Thoracic aorta (tissue), 2 donors: ENCODE measurements at regions not wholly inside any gene's neighbourhood (a gene's known extent, or its start where the extent isn't known, plus 50 kb on each side); places are given as distances from the start of the nearest gene placed in this dataset.

Source experiments
- ATAC-seq: fragments of 150-250 bp; one replicate; pipeline ENCODE4 v1.8.0; 2017; ENCODE audit warnings: low read depth; ENCODE audit not compliant: insufficient number of reproducible peaks, low FRiP score
- DNase-seq: peaks from one replicate; pipeline ENCODE4 v3.0.0-alpha.2; 2020; ENCODE audit warnings: low spot score
- H3K27ac ChIP-seq, 2 donors: fragments of 200-600 bp; sonication (generic); 1 replicate in 1 of 2; 2 replicates in 1 of 2; pipeline ENCODE4 v1.5.1; 2016; ENCODE audit warnings: mild to moderate bottlenecking in 2 of 2, moderate library complexity in 2 of 2
- H3K27me3 ChIP-seq: fragments of 200-600 bp; sonication (generic); replicated peaks from 2 replicates; pipeline ENCODE4 v1.6.0; 2016; ENCODE audit warnings: mild to moderate bottlenecking; ENCODE audit not compliant: insufficient read depth
- H3K36me3 ChIP-seq: fragments of 200-600 bp; sonication (generic); one replicate; pipeline ENCODE4 v1.5.1; 2016
- H3K4me1 ChIP-seq, 2 donors: fragments of 200-600 bp; sonication (generic); 1 replicate in 1 of 2; 2 replicates in 1 of 2; pipeline versions ENCODE4 v1.5.1 to v1.6.0; 2016; ENCODE audit warnings: low read depth in 2 of 2, mild to moderate bottlenecking in 1 of 2; ENCODE audit not compliant: control insufficient read depth in 1 of 2
- H3K4me3 ChIP-seq: fragments of 200-600 bp; sonication (generic); 2 replicates; pipeline ENCODE4 v1.5.1; 2016; ENCODE audit warnings: mild to moderate bottlenecking
- H3K9me3 ChIP-seq: fragments of 200-600 bp; sonication (generic); 2 replicates; pipeline ENCODE4 v1.5.1; 2016
- TF ChIP-seq, protein P1 (sequence below): fragments of 200-600 bp; sonication (generic); IDR thresholded peaks from one replicate; pipeline ENCODE4 v1.5.1; 2019; ENCODE audit warnings: antibody characterized with exemption

DNA sequence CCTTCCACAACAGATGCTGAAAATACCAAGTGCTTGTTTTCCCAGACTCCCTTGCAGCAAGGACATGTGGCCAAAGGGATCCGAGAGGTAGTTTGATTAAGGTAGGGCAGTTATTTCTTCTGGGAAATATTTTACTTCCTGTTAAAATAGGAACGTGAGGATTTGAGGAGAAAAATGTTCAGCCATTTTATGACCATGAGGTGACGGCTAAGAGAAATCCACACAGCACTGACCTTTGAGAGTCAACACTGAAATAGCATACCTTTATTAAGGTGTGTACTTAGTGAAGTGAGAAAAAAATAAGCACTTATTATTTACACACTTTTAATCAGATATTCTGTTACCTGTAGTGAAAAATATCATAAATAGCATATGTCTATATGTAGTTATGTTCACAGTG lies 133.9 kb downstream of the PPP1R3A start:
- Histone ChIP-seq H3K4me3 (no peak overlapping the region), H3K27me3 (no peaks in the 10 kb centered on the region), H3K4me1 (no peaks in the 10 kb centered on the region), H3K27ac (no peak overlapping the region), H3K36me3 (no peaks in the 10 kb centered on the region), H3K9me3 (no peaks in the 10 kb centered on the region)
- ATAC-seq = no peak
- DNase-seq = no peak
- TF ChIP-seq, protein P1, sequence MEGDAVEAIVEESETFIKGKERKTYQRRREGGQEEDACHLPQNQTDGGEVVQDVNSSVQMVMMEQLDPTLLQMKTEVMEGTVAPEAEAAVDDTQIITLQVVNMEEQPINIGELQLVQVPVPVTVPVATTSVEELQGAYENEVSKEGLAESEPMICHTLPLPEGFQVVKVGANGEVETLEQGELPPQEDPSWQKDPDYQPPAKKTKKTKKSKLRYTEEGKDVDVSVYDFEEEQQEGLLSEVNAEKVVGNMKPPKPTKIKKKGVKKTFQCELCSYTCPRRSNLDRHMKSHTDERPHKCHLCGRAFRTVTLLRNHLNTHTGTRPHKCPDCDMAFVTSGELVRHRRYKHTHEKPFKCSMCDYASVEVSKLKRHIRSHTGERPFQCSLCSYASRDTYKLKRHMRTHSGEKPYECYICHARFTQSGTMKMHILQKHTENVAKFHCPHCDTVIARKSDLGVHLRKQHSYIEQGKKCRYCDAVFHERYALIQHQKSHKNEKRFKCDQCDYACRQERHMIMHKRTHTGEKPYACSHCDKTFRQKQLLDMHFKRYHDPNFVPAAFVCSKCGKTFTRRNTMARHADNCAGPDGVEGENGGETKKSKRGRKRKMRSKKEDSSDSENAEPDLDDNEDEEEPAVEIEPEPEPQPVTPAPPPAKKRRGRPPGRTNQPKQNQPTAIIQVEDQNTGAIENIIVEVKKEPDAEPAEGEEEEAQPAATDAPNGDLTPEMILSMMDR = no peak

DNA sequence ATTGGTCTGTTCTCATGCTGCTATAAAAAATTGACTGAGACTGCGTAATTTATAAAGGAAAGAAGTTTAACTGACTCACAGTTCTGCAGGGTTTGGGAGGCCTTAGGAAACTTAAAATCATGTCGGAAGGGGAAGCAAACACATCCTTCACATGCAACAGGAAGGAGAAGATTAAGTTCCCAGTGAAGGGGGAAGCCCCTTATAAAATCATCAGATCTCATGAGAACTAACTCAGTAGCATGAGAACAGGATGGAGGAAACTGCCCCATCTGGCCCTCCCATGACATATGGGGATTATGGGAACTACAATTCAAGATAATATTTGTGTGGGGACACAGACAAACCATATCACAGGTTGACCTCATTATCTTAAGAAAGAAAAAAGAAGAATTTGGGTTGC lies 134.5 kb downstream of the PPP1R3A start:
- no peak for ATAC-seq
- no peak for DNase-seq
- Histone ChIP-seq H3K27ac (no peak overlapping the region), H3K4me1 (no peaks in the 10 kb centered on the region), H3K27me3 (no peaks in the 10 kb centered on the region), H3K4me3 (no peak overlapping the region), H3K36me3 (no peaks in the 10 kb centered on the region), H3K9me3 (no peaks in the 10 kb centered on the region)
- TF ChIP-seq, protein P1 = no peak

DNA sequence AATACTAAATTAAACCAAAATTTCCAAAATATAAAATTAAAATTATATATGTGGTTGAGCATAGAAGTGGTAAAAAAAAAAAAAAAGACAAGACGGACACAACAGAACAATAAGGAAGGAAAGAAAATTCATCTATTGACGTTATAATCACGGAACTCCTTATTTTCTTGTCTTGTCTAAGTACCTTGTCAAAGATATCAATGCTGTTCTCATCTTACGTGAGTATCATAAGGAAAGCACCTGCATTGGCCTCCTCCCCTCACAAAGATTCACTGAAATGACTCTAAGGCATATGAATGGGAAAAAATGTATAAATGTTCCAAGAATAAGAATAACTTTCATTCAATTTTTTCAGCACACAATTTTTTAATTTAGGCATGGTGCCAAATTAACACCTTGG lies 135.4 kb downstream of the PPP1R3A start:
- Histone ChIP-seq H3K36me3 (no peaks in the 10 kb centered on the region), H3K27me3 (no peaks in the 10 kb centered on the region), H3K4me3 (no peak overlapping the region), H3K27ac (no peak overlapping the region), H3K9me3 (no peaks in the 10 kb centered on the region), H3K4me1 (no peaks in the 10 kb centered on the region)
- DNase-seq = no peak
- TF ChIP-seq, protein P1 = no peak
- no peak for ATAC-seq

- Histone ChIP-seq H3K4me1 (no peaks in the 10 kb centered on the region), H3K9me3 (no peaks in the 10 kb centered on the region), H3K27ac (no peak overlapping the region), H3K4me3 (no peak overlapping the region), H3K27me3 (no peaks in the 10 kb centered on the region), H3K36me3 (no peaks in the 10 kb centered on the region)
- DNase-seq (no peak), ATAC-seq (no peak)
- TF ChIP-seq, protein P1 = no peak
Measured at GRCh38 chr7:113775804-113776203, 143.0 kb downstream of the PPP1R3A start.

DNA sequence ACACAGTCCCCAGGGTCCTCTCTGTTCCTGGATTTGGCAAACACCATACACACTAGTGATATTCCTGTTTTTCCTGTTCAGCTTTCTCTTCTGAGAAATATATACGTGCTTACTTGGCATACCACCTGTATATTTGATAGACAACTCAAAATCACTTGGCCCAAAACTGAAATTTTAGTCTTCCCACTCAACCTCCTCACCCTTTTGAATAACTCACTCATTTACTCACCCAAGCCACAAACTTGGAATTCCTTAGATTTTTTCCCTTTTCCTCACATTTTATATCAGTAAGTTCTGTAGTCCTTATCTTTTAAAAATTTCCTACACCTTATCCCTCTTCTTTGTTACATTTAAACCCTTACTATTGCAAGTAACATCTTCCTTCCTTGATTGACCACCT lies 143.4 kb downstream of the PPP1R3A start:
- DNase-seq (no peak), ATAC-seq (no peak)
- Histone ChIP-seq H3K4me1 (no peaks in the 10 kb centered on the region), H3K27me3 (no peaks in the 10 kb centered on the region), H3K9me3 (no peaks in the 10 kb centered on the region), H3K4me3 (no peak overlapping the region), H3K36me3 (no peaks in the 10 kb centered on the region), H3K27ac (no peak overlapping the region)
- TF ChIP-seq, protein P1 = no peak
